ENCODE measurements at regions not wholly inside any gene's neighbourhood (a gene's known extent, or its start where the extent isn't known, plus 50 kb on each side); places are given as distances from the start of the nearest gene placed in this dataset.
"Not testable (repeated sequence)": the region's sequence is repeated elsewhere in the genome, so short reads cannot be mapped to it uniquely, and the experiment has no call there.

- no peak for DNase-seq
- Histone ChIP-seq H3K9me3 (ENCODE audit: low read length) (no peaks in the 10 kb centered on the region), H3K36me3 (ENCODE audit: insufficient read depth, low read length) (no peaks in the 10 kb centered on the region), H3K4me3 (ENCODE audit: low read length) (no peak overlapping the region), H3K27ac (ENCODE audit: low read depth, low read length) (no peak overlapping the region), H3K27me3 (ENCODE audit: insufficient read depth, low read length, poor library complexity, severe bottlenecking) (no peaks in the 10 kb centered on the region), H3K4me1 (ENCODE audit: insufficient read depth, low read length) (no peaks in the 10 kb centered on the region)
- ChIA-PET CTCF (no interaction called here), POLR2A (no interaction called here)
- H3K36me3 Mint-ChIP-seq = peaks cover 4 to 35% (median 13%) of the 10 kb centered on the region in 3 donors
- H3K27me3 Mint-ChIP-seq = peaks cover 0 to 1% of the 10 kb centered on the region in 2 donors
- H3K9me3 Mint-ChIP-seq = peaks cover 0 to 3% (median 0%) of the 10 kb centered on the region in 5 donors
- H3K27ac Mint-ChIP-seq = no peak overlapping the region
- H3K4me3 Mint-ChIP-seq = no peak overlapping the region
- H3K4me1 Mint-ChIP-seq = peaks cover 5 to 14% (median 6%) of the 10 kb centered on the region in 3 donors
Measured at GRCh38 chr12:19614601-19615383, 175.5 kb downstream of the AEBP2 start.

DNA sequence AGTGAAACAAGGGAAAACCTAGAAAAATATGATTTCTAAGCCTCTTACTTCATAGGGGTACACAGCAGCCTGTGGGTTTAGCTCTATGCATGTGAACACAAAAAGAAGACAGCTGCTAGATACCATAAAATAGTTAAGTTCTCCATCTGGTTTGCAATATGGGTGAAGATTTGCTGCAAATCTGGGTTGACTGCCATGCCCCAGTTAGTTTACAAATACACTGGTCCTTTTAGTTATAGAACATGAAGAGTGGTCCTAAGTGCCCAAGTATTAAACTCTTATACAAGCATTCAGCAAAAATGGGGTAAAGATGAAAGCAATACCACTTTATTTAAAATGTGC lies 176.1 kb downstream of the AEBP2 start:
- Histone ChIP-seq H3K27ac (ENCODE audit: low read depth, low read length) (no peak overlapping the region), H3K9me3 (ENCODE audit: low read length) (no peaks in the 10 kb centered on the region), H3K27me3 (ENCODE audit: insufficient read depth, low read length, poor library complexity, severe bottlenecking) (no peaks in the 10 kb centered on the region), H3K4me3 (ENCODE audit: low read length) (no peak overlapping the region), H3K4me1 (ENCODE audit: insufficient read depth, low read length) (no peaks in the 10 kb centered on the region), H3K36me3 (ENCODE audit: insufficient read depth, low read length) (no peaks in the 10 kb centered on the region)
- H3K36me3 Mint-ChIP-seq = peaks cover 2 to 32% (median 13%) of the 10 kb centered on the region in 3 donors
- H3K27ac Mint-ChIP-seq = no peak overlapping the region
- POLR2A ChIA-PET = no interaction called here
- CTCF ChIA-PET = no interaction called here
- peaks cover 5 to 14% (median 6%) of the 10 kb centered on the region in 3 donors for H3K4me1 Mint-ChIP-seq
- peaks cover 0 to 1% of the 10 kb centered on the region in 2 donors for H3K27me3 Mint-ChIP-seq
- no peak for DNase-seq
- no peak overlapping the region for H3K4me3 Mint-ChIP-seq
- H3K9me3 Mint-ChIP-seq = peaks cover 0 to 3% (median 0%) of the 10 kb centered on the region in 5 donors

DNA sequence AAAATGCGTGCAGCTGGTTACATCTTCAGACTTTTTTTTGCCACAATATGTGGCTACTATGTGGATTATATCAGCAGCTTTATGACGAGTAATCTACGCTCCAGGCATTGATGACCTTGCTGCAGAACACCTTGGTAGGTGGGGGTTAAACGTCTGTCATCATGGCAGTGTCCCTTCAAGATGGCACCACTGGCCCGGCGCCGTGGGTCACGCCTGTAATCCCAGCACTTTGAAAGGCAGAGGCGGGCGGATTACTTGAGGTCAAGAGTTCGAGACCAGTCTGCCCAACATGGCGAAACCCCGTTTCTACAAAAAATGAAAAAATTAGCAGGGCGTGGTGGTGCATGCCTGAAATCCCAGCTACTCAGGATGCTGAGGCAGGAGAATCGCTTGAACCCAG lies 177.5 kb downstream of the AEBP2 start:
- Histone ChIP-seq H3K4me3 (ENCODE audit: low read length) (no peak overlapping the region), H3K4me1 (ENCODE audit: insufficient read depth, low read length) (no peaks in the 10 kb centered on the region), H3K27ac (ENCODE audit: low read depth, low read length) (no peak overlapping the region), H3K27me3 (ENCODE audit: insufficient read depth, low read length, poor library complexity, severe bottlenecking) (no peaks in the 10 kb centered on the region), H3K9me3 (ENCODE audit: low read length) (no peaks in the 10 kb centered on the region), H3K36me3 (ENCODE audit: insufficient read depth, low read length) (no peaks in the 10 kb centered on the region)
- DNase-seq = no peak
- Mint-ChIP-seq H3K9me3 (peaks cover 0 to under 1% (median 0%) of the 10 kb centered on the region in 5 donors), H3K27ac (no peak overlapping the region), H3K4me3 (no peak overlapping the region), H3K4me1 (peaks cover 5 to 14% (median 6%) of the 10 kb centered on the region in 3 donors), H3K36me3 (peaks cover 2 to 18% (median 5%) of the 10 kb centered on the region in 3 donors), H3K27me3 (no peaks in the 10 kb centered on the region)
- POLR2A ChIA-PET = no interaction called here
- CTCF ChIA-PET = no interaction called here

GRCh38 chr12:19620222-19620621 lies 180.9 kb downstream of the AEBP2 start:
- H3K27ac ChIP-seq (ENCODE audit: low read depth, low read length) = no peak overlapping the region
- POLR2A ChIA-PET = no interaction called here
- no peaks in the 10 kb centered on the region for H3K36me3 ChIP-seq (ENCODE audit: insufficient read depth, low read length)
- Mint-ChIP-seq H3K4me3 (no peak overlapping the region), H3K27me3 (no peaks in the 10 kb centered on the region), H3K4me1 (peaks cover 5 to 22% (median 8%) of the 10 kb centered on the region in 3 donors), H3K9me3 (no peaks in the 10 kb centered on the region), H3K36me3 (peaks cover 0 to 4% (median 0%) of the 10 kb centered on the region in 3 donors), H3K27ac (no peak overlapping the region)
- CTCF ChIA-PET = no interaction called here
- peak in 1 of 5 donors; percentile 61 for DNase-seq
- no peaks in the 10 kb centered on the region for H3K4me1 ChIP-seq (ENCODE audit: insufficient read depth, low read length)
- H3K27me3 ChIP-seq (ENCODE audit: insufficient read depth, low read length, poor library complexity, severe bottlenecking) = no peaks in the 10 kb centered on the region
- no peak overlapping the region for H3K4me3 ChIP-seq (ENCODE audit: low read length)
- no peaks in the 10 kb centered on the region for H3K9me3 ChIP-seq (ENCODE audit: low read length)

DNA sequence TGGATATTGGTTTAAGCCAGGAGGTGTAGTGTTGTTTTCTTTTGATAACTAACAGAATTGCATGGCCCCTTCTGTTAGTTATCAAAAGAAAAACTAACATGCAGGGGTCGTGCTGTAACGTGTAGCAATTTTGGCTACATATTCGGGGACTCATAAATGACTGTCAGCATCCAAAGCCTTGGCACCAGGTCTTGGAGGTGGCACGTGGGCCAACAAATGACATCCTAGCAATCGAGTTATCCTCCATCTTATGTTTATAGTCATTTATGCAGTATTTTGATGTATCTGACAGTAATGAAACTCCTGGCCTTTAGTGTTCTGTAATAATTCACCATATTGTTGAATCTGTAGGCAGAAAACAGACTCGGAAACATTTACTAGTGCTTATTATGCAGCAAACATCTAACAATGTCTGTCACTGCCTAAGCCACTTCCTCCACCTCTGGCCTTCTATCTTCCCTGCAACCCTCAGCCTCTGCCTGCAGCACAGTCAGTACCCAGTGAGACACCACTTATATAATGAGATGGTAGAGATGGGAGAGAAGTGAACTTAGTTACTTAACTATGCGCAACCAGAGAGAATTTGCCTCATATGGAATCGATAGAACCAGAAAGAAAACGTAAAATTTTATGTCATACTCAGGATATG lies 184.6 kb downstream of the AEBP2 start:
- no peaks in the 10 kb centered on the region for H3K9me3 Mint-ChIP-seq
- H3K27ac ChIP-seq (ENCODE audit: low read depth, low read length) = no peak overlapping the region
- peak in 1 of 5 donors; percentile 36 for DNase-seq
- CTCF ChIA-PET = no interaction called here
- POLR2A ChIA-PET = no interaction called here
- no peak overlapping the region for H3K27ac Mint-ChIP-seq
- no peaks in the 10 kb centered on the region for H3K27me3 ChIP-seq (ENCODE audit: insufficient read depth, low read length, poor library complexity, severe bottlenecking)
- H3K4me3 Mint-ChIP-seq = no peak overlapping the region
- H3K9me3 ChIP-seq (ENCODE audit: low read length) = no peaks in the 10 kb centered on the region
- H3K36me3 ChIP-seq (ENCODE audit: insufficient read depth, low read length) = no peaks in the 10 kb centered on the region
- H3K4me1 Mint-ChIP-seq = peaks cover 0 to 9% (median 1%) of the 10 kb centered on the region in 3 donors
- no peak overlapping the region for H3K4me3 ChIP-seq (ENCODE audit: low read length)
- H3K36me3 Mint-ChIP-seq = peaks cover 0 to 15% (median 4%) of the 10 kb centered on the region in 3 donors
- H3K4me1 ChIP-seq (ENCODE audit: insufficient read depth, low read length) = no peaks in the 10 kb centered on the region
- no peaks in the 10 kb centered on the region for H3K27me3 Mint-ChIP-seq

DNA sequence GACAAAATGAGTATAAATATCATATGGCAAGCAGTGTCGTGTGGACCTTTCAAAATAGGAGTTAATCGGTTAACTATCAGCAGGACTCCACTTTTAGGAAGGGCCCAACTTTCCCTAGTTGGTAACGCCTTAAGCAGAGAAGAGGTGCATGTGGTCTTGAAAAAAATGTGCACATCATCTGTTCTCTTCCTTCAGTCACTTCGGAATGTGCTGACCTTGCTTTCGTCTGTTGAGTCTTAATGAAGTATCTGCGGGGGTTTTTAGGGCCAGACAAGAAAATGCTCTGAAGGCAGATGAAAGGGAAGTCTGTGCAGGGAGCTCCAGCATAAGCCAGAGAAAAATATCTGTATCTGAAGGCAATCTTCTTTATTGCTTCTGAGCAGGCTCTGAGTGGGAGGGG lies 185.2 kb downstream of the AEBP2 start:
- Mint-ChIP-seq H3K27me3 (no peaks in the 10 kb centered on the region), H3K4me1 (peaks cover 0 to 9% (median 1%) of the 10 kb centered on the region in 3 donors), H3K27ac (no peak overlapping the region), H3K36me3 (peaks cover 0 to 15% (median 5%) of the 10 kb centered on the region in 3 donors), H3K4me3 (no peak overlapping the region), H3K9me3 (no peaks in the 10 kb centered on the region)
- H3K36me3 ChIP-seq (ENCODE audit: insufficient read depth, low read length) = no peaks in the 10 kb centered on the region
- POLR2A ChIA-PET = no interaction called here
- no peak overlapping the region for H3K4me3 ChIP-seq (ENCODE audit: low read length)
- H3K27ac ChIP-seq (ENCODE audit: low read depth, low read length) = no peak overlapping the region
- CTCF ChIA-PET = no interaction called here
- H3K27me3 ChIP-seq (ENCODE audit: insufficient read depth, low read length, poor library complexity, severe bottlenecking) = no peaks in the 10 kb centered on the region
- peak in 1 of 5 donors; percentile 29 for DNase-seq
- no peaks in the 10 kb centered on the region for H3K9me3 ChIP-seq (ENCODE audit: low read length)
- no peaks in the 10 kb centered on the region for H3K4me1 ChIP-seq (ENCODE audit: insufficient read depth, low read length)

- H3K27me3 ChIP-seq (ENCODE audit: insufficient read depth, low read length, poor library complexity, severe bottlenecking); CTCF ChIA-PET; H3K27ac Mint-ChIP-seq; POLR2A ChIA-PET; H3K4me1 Mint-ChIP-seq; H3K27ac ChIP-seq (ENCODE audit: low read depth, low read length); H3K4me1 ChIP-seq (ENCODE audit: insufficient read depth, low read length); H3K9me3 Mint-ChIP-seq; H3K4me3 ChIP-seq (ENCODE audit: low read length); DNase-seq; H3K9me3 ChIP-seq (ENCODE audit: low read length); H3K27me3 Mint-ChIP-seq; H3K36me3 ChIP-seq (ENCODE audit: insufficient read depth, low read length); H3K4me3 Mint-ChIP-seq: not testable (repeated sequence)
- peaks cover 0 to 14% (median 5%) of the 10 kb centered on the region in 3 donors for H3K36me3 Mint-ChIP-seq
Measured at GRCh38 chr12:19625551-19625950, 186.3 kb downstream of the AEBP2 start.

GRCh38 chr12:19627719-19628118 lies 188.4 kb downstream of the AEBP2 start:
- H3K4me1 ChIP-seq (ENCODE audit: insufficient read depth, low read length) = no peaks in the 10 kb centered on the region
- no peaks in the 10 kb centered on the region for H3K36me3 ChIP-seq (ENCODE audit: insufficient read depth, low read length)
- H3K27me3 ChIP-seq (ENCODE audit: insufficient read depth, low read length, poor library complexity, severe bottlenecking) = no peaks in the 10 kb centered on the region
- no peak overlapping the region for H3K27ac ChIP-seq (ENCODE audit: low read depth, low read length)
- H3K27me3 Mint-ChIP-seq = no peaks in the 10 kb centered on the region
- H3K4me1 Mint-ChIP-seq = peaks cover 0 to 9% (median 1%) of the 10 kb centered on the region in 3 donors
- H3K9me3 Mint-ChIP-seq = no peaks in the 10 kb centered on the region
- no peak overlapping the region for H3K4me3 ChIP-seq (ENCODE audit: low read length)
- peak overlapping the region in 1 of 8 donors; percentile 45 for H3K27ac Mint-ChIP-seq
- ChIA-PET POLR2A (no interaction called here), CTCF (no interaction called here)
- no peak overlapping the region for H3K4me3 Mint-ChIP-seq
- peaks cover 0 to 14% (median 5%) of the 10 kb centered on the region in 3 donors for H3K36me3 Mint-ChIP-seq
- DNase-seq = no peak
- no peaks in the 10 kb centered on the region for H3K9me3 ChIP-seq (ENCODE audit: low read length)
